H9 (cell line): ENCODE measurements at regions not wholly inside any gene's neighbourhood (a gene's known extent, or its start where the extent isn't known, plus 50 kb on each side); places are given as distances from the start of the nearest gene placed in this dataset.

Experiments used
- DNase-seq: peaks from one replicate; pipeline ENCODE4 v3.0.0-alpha.2; 2017
- H2AFZ ChIP-seq: one replicate; pipeline ENCODE4 v1.6.1; 2013; ENCODE audit warnings: mild to moderate bottlenecking, low read length, control low read depth, moderate library complexity
- H2AK5ac ChIP-seq: 2 replicates; pipeline ENCODE4 v1.6.1; 2013; ENCODE audit warnings: low read length, control low read depth, mixed read lengths; ENCODE audit not compliant: insufficient read length
- H2BK120ac ChIP-seq: one replicate; pipeline ENCODE4 v1.6.1; 2013; ENCODE audit warnings: low read depth, mild to moderate bottlenecking, low read length, control low read depth, inconsistent platforms; ENCODE audit not compliant: poor library complexity, severe bottlenecking
- H2BK12ac ChIP-seq: 2 replicates; pipeline ENCODE4 v1.6.1; 2013; ENCODE audit warnings: low read length, control low read depth, mixed read lengths, low read depth; ENCODE audit not compliant: insufficient read length
- H2BK15ac ChIP-seq: 2 replicates; pipeline ENCODE4 v1.6.1; 2013; ENCODE audit warnings: low read depth, low read length, control low read depth
- H2BK20ac ChIP-seq: one replicate; pipeline ENCODE4 v1.6.1; 2013; ENCODE audit warnings: low read depth, mild to moderate bottlenecking, low read length, control low read depth, inconsistent platforms; ENCODE audit not compliant: poor library complexity, severe bottlenecking
- H2BK5ac ChIP-seq: 2 replicates; pipeline ENCODE4 v1.6.1; 2013; ENCODE audit warnings: low read length, control low read depth, mixed read lengths; ENCODE audit not compliant: insufficient read length
- H3K14ac ChIP-seq: 2 replicates; pipeline ENCODE4 v1.6.1; 2013; ENCODE audit warnings: low read length, control low read depth; ENCODE audit not compliant: insufficient read depth
- H3K18ac ChIP-seq: 2 replicates; pipeline ENCODE4 v1.6.1; 2013; ENCODE audit warnings: low read depth, mild to moderate bottlenecking, mixed read lengths, low read length, control low read depth; ENCODE audit not compliant: insufficient read length
- H3K23ac ChIP-seq: 2 replicates; pipeline ENCODE4 v1.6.1; 2013; ENCODE audit warnings: low read length, control low read depth, mixed read lengths, low read depth; ENCODE audit not compliant: insufficient read length
- H3K23me2 ChIP-seq: 2 replicates; pipeline ENCODE4 v1.6.1; 2013; ENCODE audit warnings: low read depth, mild to moderate bottlenecking, mixed read lengths, low read length, control low read depth; ENCODE audit not compliant: insufficient read length, poor library complexity, severe bottlenecking
- H3K27ac ChIP-seq: 2 replicates; pipeline ENCODE4 v1.5.1; 2013; ENCODE audit warnings: low read length, control low read depth, mixed read lengths, low read depth; ENCODE audit not compliant: insufficient read length
- H3K27me3 ChIP-seq: 2 replicates; pipeline ENCODE4 v1.6.1; 2013; ENCODE audit warnings: low read length, control low read depth, inconsistent platforms; ENCODE audit not compliant: insufficient read depth
- H3K4ac ChIP-seq: 2 replicates; pipeline ENCODE4 v1.6.1; 2013; ENCODE audit warnings: low read depth, mild to moderate bottlenecking, control low read depth, inconsistent platforms, low read length, moderate library complexity
- H3K4me1 ChIP-seq: 2 replicates; pipeline ENCODE4 v1.6.1; 2013; ENCODE audit warnings: low read length, control low read depth, inconsistent platforms; ENCODE audit not compliant: insufficient read depth
- H3K4me2 ChIP-seq: 2 replicates; pipeline ENCODE4 v1.6.1; 2013; ENCODE audit warnings: low read length, control low read depth, mixed read lengths; ENCODE audit not compliant: insufficient read length, insufficient read depth
- H3K56ac ChIP-seq: 2 replicates; pipeline ENCODE4 v1.6.1; 2013; ENCODE audit warnings: low read depth, mild to moderate bottlenecking, mixed read lengths, low read length, control low read depth; ENCODE audit not compliant: insufficient read length
- H3K79me1 ChIP-seq: 2 replicates; pipeline ENCODE4 v1.6.1; 2013; ENCODE audit warnings: low read depth, mild to moderate bottlenecking, moderate library complexity, low read length, control low read depth, inconsistent platforms; ENCODE audit not compliant: insufficient read depth, poor library complexity, severe bottlenecking
- H3K79me2 ChIP-seq: 2 replicates; pipeline ENCODE4 v1.6.1; 2013; ENCODE audit warnings: low read length, control low read depth, inconsistent platforms; ENCODE audit not compliant: insufficient read depth
- H3K9ac ChIP-seq: 2 replicates; pipeline ENCODE4 v1.6.1; 2013; ENCODE audit warnings: low read length, control low read depth, mixed read lengths; ENCODE audit not compliant: insufficient read length; ENCODE audit errors: extremely low read depth
- H3K9me3 ChIP-seq: one replicate; pipeline ENCODE4 v1.6.1; 2013; ENCODE audit warnings: low read depth, low read length, inconsistent platforms; ENCODE audit not compliant: control insufficient read depth
- H3T11ph ChIP-seq: one replicate; pipeline ENCODE4 v1.6.1; 2013; ENCODE audit warnings: mild to moderate bottlenecking, low read length, control low read depth, inconsistent platforms
- H4K20me1 ChIP-seq: one replicate; pipeline ENCODE4 v1.6.1; 2013; ENCODE audit not compliant: control insufficient read depth, insufficient read length, insufficient read depth
- H4K5ac ChIP-seq: 2 replicates; pipeline ENCODE4 v1.6.1; 2013; ENCODE audit warnings: low read depth, mild to moderate bottlenecking, mixed read lengths, low read length, control low read depth; ENCODE audit not compliant: insufficient read length
- H4K8ac ChIP-seq: replicated peaks from 2 replicates; pipeline ENCODE4 v1.6.1; 2013; ENCODE audit warnings: low read length, control low read depth, mixed read lengths, low read depth; ENCODE audit not compliant: insufficient read length
- H4K91ac ChIP-seq: 2 replicates; pipeline ENCODE4 v1.6.1; 2013; ENCODE audit warnings: low read depth, mild to moderate bottlenecking, moderate library complexity, mixed read lengths, low read length, control low read depth; ENCODE audit not compliant: insufficient read length
- H3K27ac Mint-ChIP-seq, 3 experiments: 2 replicates in 2 of 3; 3 replicates in 1 of 3; pipeline ENCODE4 v1.8.0; 2020 to 2021; ENCODE audit warnings: mixed read lengths in 3 of 3, mild to moderate bottlenecking in 1 of 3, moderate library complexity in 1 of 3
- H3K27me3 Mint-ChIP-seq: 2 replicates; pipeline ENCODE4 v1.8.0; 2021; ENCODE audit warnings: low read depth, mild to moderate bottlenecking, moderate library complexity, mixed read lengths
- H3K36me3 Mint-ChIP-seq, 3 experiments: 2 replicates in 2 of 3; 3 replicates in 1 of 3; pipeline ENCODE4 v1.8.0; 2020 to 2021; ENCODE audit warnings: low read depth in 3 of 3, mixed read lengths in 3 of 3; ENCODE audit not compliant: insufficient read depth in 1 of 3
- H3K4me1 Mint-ChIP-seq, 2 experiments: 2 replicates each; pipeline ENCODE4 v1.8.0; 2020; ENCODE audit warnings: mixed read lengths in 2 of 2
- H3K4me3 Mint-ChIP-seq, 2 experiments: 2 replicates in 1 of 2; 3 replicates in 1 of 2; pipeline ENCODE4 v1.8.0; 2020 to 2021; ENCODE audit warnings: mild to moderate bottlenecking in 2 of 2, mixed read lengths in 2 of 2, moderate library complexity in 1 of 2
- H3K9me3 Mint-ChIP-seq, 2 experiments: 2 replicates in 1 of 2; 3 replicates in 1 of 2; pipeline ENCODE4 v1.8.0; 2020; ENCODE audit warnings: mild to moderate bottlenecking in 2 of 2, mixed read lengths in 2 of 2, moderate library complexity in 1 of 2
- TF ChIP-seq, protein P1 (sequence below): fragments of 200-600 bp; sonication (generic); conservative IDR thresholded peaks from 3 replicates; pipeline ENCODE4 v1.8.0; 2021; ENCODE audit warnings: antibody characterized with exemption, mild to moderate bottlenecking

DNA sequence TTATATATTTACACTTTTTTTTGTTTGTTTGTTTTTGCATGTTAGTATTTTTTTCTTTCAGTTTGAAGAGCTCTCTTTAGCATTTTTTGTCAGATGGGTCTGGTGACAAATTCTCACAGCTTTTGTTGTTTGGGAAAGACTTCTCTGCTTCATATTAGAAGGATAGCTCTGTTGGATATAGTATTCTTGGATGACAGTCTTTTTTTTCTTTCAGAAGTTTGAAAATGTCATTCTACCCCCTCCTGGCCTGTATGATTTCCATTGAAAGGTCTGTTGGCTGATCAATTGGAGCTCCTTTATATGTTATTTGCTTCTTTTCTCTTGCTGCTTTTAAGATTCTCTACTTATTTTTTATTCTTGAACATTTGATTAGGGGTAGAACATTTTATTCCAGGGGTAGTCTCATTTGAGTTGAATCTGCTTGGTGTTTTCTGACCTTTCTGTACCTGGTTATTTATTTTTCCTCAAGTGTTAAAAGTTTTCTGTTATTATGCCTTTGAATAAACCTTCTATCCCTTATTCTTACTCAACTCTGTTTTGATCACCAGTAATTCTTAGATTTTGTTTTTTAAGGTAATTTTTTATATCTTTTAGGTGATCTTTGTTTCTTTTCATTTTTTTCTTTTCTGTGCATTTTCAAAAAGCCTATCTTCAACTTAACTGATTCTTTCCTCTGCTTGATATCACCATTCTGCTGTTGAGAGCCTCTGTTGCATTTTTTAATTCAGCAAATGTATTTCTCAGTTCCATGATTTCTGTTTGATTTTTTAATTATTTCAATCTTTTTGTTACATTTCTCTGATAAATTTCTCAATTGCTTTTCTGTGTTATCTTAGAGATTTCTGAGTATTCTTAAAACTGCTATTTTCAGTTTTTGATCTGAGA is 176.8 kb upstream of the ECI2 start:
- H2AK5ac ChIP-seq: no peak overlapping the region
- H4K8ac ChIP-seq: no peak overlapping the region

More for the DNA sequence above, 176.8 kb upstream of the ECI2 start:
- Histone ChIP-seq H3K9me3 (no peaks in the 10 kb centered on the region), H2BK5ac (no peak overlapping the region), H3K27ac (no peak overlapping the region), H2BK15ac (no peak overlapping the region), H3K79me1 (no peaks in the 10 kb centered on the region), H2BK120ac (no peak overlapping the region), H3K9ac (no peak overlapping the region), H4K5ac (no peak overlapping the region), H3K14ac (no peak overlapping the region), H4K91ac (no peak overlapping the region), H2AFZ (no peak overlapping the region), H3K4ac (no peak overlapping the region), H3K27me3 (no peaks in the 10 kb centered on the region), H3T11ph (no peak overlapping the region), H4K20me1 (no peaks in the 10 kb centered on the region), H3K4me2 (no peak overlapping the region), H3K79me2 (no peaks in the 10 kb centered on the region), H2BK20ac (no peak overlapping the region), H3K56ac (no peak overlapping the region), H3K23ac (no peak overlapping the region), H3K4me1 (no peaks in the 10 kb centered on the region), H3K18ac (no peak overlapping the region), H3K23me2 (no peaks in the 10 kb centered on the region), H2BK12ac (no peak overlapping the region)
- peaks cover 19 to 21% of the 10 kb centered on the region in 2 experiments for H3K9me3 Mint-ChIP-seq
- no peak for DNase-seq
- H3K27me3 Mint-ChIP-seq: no peaks in the 10 kb centered on the region
- no peak overlapping the region for H3K27ac Mint-ChIP-seq
- peaks cover 0 to 7% of the 10 kb centered on the region in 2 experiments; a peak in 2 of 4 replicates for H3K4me1 Mint-ChIP-seq
- TF ChIP-seq, protein P1, sequence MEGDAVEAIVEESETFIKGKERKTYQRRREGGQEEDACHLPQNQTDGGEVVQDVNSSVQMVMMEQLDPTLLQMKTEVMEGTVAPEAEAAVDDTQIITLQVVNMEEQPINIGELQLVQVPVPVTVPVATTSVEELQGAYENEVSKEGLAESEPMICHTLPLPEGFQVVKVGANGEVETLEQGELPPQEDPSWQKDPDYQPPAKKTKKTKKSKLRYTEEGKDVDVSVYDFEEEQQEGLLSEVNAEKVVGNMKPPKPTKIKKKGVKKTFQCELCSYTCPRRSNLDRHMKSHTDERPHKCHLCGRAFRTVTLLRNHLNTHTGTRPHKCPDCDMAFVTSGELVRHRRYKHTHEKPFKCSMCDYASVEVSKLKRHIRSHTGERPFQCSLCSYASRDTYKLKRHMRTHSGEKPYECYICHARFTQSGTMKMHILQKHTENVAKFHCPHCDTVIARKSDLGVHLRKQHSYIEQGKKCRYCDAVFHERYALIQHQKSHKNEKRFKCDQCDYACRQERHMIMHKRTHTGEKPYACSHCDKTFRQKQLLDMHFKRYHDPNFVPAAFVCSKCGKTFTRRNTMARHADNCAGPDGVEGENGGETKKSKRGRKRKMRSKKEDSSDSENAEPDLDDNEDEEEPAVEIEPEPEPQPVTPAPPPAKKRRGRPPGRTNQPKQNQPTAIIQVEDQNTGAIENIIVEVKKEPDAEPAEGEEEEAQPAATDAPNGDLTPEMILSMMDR: no peak
- no peak overlapping the region for H3K4me3 Mint-ChIP-seq
- peaks cover 0 to 17% (median 4%) of the 10 kb centered on the region in 3 experiments; a peak in 3 of 7 replicates for H3K36me3 Mint-ChIP-seq
